ENCODE measurements at regions not wholly inside any gene's neighbourhood (a gene's known extent, or its start where the extent isn't known, plus 50 kb on each side); places are given as distances from the start of the nearest gene placed in this dataset.
"Not testable (repeated sequence)": the region's sequence is repeated elsewhere in the genome, so short reads cannot be mapped to it uniquely, and the experiment has no call there.

- not testable (repeated sequence) for DNase-seq
Observed at GRCh38 chrX:138282598-138283150, 428.8 kb downstream of the FGF13 start.

- DNase-seq: no peak
Observed at GRCh38 chrX:138287205-138287877, 424.2 kb downstream of the FGF13 start.

- no peak for DNase-seq
Observed at GRCh38 chrX:138294951-138295350, 416.6 kb downstream of the FGF13 start.

GRCh38 chrX:138298268-138298667 is 413.2 kb downstream of the FGF13 start:
- no peak for DNase-seq

- DNase-seq: no peak
Observed at GRCh38 chrX:138345801-138346200, 365.7 kb downstream of the FGF13 start.

- DNase-seq: no peak
Observed at GRCh38 chrX:138349351-138349750, 362.2 kb downstream of the FGF13 start.

- no peak for DNase-seq
Observed at GRCh38 chrX:138378876-138379275, 332.6 kb downstream of the FGF13 start.

- no peak for DNase-seq
Observed at GRCh38 chrX:138408101-138408500, 303.4 kb downstream of the FGF13 start.

- no peak for DNase-seq
Observed at GRCh38 chrX:138411048-138411447, 300.5 kb downstream of the FGF13 start.
